ENCODE measurements at regions not wholly inside any gene's neighbourhood (a gene's known extent, or its start where the extent isn't known, plus 50 kb on each side); places are given as distances from the start of the nearest gene placed in this dataset.

DNA sequence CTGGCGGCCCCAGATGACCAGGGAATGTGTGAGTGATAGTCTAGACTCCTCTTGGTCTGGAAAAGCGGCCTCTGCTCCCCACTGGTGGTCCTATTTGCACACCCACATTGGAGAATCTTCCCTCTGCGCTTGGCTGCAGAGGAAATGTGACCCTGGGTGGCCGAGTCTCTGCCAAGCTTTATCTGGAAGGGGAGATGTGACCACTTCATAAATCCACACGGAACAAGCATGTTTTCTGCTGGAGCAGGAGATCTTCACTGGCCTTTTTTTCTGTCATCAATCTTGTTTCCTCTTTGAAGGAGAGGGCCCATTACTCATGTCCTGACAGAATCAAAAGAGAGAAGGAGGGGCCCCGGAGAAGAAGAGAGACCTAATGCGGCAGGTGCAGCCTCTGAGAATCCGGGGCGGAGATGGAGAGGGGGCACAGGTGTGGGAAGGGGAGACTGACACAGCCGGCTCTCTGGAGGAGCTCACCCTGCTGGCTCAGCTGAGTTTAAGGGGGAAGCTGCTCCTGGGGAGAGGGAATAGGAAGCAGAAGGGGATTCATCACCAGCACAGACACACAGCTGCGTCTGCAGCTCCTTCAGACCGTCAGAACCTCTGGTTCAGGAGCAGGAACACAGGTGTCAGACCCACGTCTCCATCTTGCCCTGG lies 116.3 kb downstream of the SOX9 start:
- no peak overlapping the region for H3K4me3 ChIP-seq (ENCODE audit: low read depth, low read length)
- TF ChIP-seq, protein P1, sequence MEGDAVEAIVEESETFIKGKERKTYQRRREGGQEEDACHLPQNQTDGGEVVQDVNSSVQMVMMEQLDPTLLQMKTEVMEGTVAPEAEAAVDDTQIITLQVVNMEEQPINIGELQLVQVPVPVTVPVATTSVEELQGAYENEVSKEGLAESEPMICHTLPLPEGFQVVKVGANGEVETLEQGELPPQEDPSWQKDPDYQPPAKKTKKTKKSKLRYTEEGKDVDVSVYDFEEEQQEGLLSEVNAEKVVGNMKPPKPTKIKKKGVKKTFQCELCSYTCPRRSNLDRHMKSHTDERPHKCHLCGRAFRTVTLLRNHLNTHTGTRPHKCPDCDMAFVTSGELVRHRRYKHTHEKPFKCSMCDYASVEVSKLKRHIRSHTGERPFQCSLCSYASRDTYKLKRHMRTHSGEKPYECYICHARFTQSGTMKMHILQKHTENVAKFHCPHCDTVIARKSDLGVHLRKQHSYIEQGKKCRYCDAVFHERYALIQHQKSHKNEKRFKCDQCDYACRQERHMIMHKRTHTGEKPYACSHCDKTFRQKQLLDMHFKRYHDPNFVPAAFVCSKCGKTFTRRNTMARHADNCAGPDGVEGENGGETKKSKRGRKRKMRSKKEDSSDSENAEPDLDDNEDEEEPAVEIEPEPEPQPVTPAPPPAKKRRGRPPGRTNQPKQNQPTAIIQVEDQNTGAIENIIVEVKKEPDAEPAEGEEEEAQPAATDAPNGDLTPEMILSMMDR (IDR thresholded peaks at IDR 0.05; ENCODE audit: borderline replicate concordance, insufficient read depth, low read depth, low read length), result no peak

DNA sequence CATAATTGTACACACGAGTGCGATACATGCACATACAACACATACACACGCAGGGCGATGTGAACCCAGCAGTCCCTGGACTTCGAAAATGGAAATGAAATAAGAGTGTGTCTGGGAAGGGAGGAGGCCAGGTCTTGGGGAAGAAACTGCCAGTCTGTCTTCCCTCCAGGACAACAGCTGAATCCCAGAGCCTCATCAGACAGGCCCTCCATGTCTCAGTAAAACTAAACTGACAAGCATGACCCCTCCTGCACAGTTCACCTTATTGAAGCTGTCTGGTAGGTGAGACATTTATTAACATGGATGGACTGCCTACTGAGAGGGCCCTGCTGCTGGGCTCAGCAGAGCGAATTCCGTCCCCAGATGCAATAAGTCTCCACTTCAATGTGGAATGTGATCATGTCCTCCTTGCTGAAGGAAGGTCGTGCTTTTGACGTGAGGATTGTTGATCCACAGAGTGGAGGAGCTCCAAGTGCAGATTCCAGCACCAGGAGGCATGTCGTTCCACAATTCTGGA lies 117.4 kb downstream of the SOX9 start:
- no peak overlapping the region for H3K4me3 ChIP-seq (ENCODE audit: low read depth, low read length)
- TF ChIP-seq, protein P1 (IDR thresholded peaks at IDR 0.05; ENCODE audit: borderline replicate concordance, insufficient read depth, low read depth, low read length), result no peak

DNA sequence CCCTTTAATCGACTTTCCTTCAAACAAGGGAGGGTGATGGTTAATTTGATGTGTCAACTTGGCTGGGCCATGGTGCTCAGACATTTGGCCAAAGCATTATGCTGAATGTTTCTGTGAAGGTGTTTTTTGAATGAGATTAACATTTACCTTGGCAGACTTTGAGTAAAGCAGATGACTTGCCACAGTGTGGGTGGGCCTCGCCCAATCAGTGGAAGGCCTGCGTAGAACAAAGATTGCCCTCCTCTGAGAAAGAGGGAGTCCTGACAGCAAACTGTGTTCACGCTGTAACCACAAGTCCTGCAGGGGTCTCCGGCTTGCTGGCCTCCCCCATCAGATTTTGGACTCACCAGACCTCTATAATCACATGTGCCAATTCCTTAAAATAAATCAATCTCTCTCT lies 118.7 kb downstream of the SOX9 start:
- TF ChIP-seq, protein P1 (IDR thresholded peaks at IDR 0.05; ENCODE audit: borderline replicate concordance, insufficient read depth, low read depth, low read length), result no peak
- no peak overlapping the region for H3K4me3 ChIP-seq (ENCODE audit: low read depth, low read length)

DNA sequence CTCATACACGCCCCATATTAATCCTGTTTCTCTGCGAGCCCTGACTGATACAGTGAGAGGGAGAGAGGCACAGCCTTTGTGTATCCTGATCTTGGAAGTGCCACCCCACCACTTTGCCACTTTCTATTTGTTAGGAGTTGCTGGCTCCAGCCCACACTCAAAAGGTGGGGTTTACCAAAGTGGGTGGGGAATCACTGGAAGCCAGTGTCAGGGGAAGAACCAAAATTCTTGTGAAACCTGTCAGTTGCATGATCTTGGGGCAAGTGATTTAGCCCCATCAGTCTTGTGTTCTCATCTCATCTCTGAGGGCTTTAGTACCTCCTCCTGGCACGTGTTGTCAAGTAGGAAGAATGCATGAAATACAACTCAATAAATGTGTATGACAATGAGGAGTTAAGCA lies 119.5 kb downstream of the SOX9 start:
- TF ChIP-seq, protein P1 (IDR thresholded peaks at IDR 0.05; ENCODE audit: borderline replicate concordance, insufficient read depth, low read depth, low read length), result no peak
- no peak overlapping the region for H3K4me3 ChIP-seq (ENCODE audit: low read depth, low read length)

DNA sequence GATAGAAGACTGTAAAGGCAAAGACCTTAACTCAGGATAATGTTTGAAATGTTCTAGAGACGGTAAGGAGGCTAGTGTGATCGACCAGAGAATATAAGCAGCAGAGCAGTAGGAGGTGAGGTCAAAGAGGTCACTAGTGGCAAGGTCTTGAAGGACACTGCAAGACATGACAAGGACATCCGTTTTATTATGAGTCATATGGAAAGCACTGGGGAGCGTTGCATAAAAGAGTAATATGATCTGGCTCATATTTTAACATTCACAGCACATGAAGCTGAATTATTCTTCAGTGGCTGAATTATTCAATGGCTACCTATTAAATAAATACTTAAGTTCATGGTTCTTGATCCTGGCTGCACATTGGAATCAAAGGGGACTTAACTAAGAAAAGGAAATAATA lies 123.7 kb downstream of the SOX9 start:
- H3K4me3 ChIP-seq (ENCODE audit: low read depth, low read length), result no peak overlapping the region
- TF ChIP-seq, protein P1 (IDR thresholded peaks at IDR 0.05; ENCODE audit: borderline replicate concordance, insufficient read depth, low read depth, low read length), result no peak

DNA sequence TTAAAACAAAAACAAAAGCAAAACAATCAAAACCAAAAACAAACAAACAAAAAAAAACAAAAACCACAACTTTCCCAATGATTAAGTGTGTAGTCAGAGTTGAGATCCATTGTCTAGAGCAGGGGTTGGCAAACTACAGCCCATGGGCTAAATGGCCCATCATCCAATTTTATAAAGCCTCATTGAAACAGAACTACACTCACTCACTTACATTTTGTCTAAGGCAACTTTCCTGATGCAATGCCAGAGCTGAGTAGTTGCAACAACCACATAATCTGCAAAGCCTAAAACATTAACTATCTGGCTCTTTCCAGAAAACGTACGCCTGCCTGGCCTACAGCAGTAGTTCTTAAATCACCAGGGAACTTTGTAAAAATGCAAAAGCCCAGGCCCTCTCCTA lies 124.1 kb downstream of the SOX9 start:
- no peak overlapping the region for H3K4me3 ChIP-seq (ENCODE audit: low read depth, low read length)
- TF ChIP-seq, protein P1 (IDR thresholded peaks at IDR 0.05; ENCODE audit: borderline replicate concordance, insufficient read depth, low read depth, low read length), result no peak

DNA sequence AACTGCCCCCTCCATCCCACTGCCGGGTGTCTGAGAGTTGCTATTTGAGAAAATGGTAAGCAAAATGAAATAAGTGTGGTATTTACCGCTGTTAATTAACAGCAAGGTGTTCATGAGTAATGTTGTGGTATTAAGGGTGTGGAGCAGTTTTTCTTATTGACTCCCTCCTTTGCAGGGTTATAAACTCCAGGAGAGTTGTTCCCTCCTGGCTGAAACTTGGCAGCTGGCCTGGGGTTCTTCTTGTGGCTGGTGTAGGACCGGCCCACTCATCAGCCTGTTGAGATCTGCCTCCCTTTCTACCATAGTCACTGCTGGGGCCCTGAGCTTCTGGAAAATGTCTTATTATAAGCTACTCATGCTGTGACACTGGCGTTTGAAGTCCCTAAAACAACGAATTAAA lies 128.6 kb downstream of the SOX9 start:
- TF ChIP-seq, protein P1 (IDR thresholded peaks at IDR 0.05; ENCODE audit: borderline replicate concordance, insufficient read depth, low read depth, low read length), result no peak
- H3K4me3 ChIP-seq (ENCODE audit: low read depth, low read length), result no peak overlapping the region
